Body of pancreas (tissue), 4 donors: ENCODE measurements at regions not wholly inside any gene's neighbourhood (a gene's known extent, or its start where the extent isn't known, plus 50 kb on each side); places are given as distances from the start of the nearest gene placed in this dataset.

Experiments used
- ATAC-seq: fragments of 150-250 bp; one replicate; pipeline ENCODE4 v1.9.1; 2016
- DNase-seq, 4 donors: peaks; one replicate each; pipeline ENCODE4 v3.0.0-alpha.2; 2019
- H3K27ac ChIP-seq, 4 donors: fragments of 200-600 bp; sonication (generic); 1 replicate in 3 of 4; 2 replicates in 1 of 4; pipeline versions ENCODE4 v1.5.1 to v1.6.1; 2016 to 2019; ENCODE audit warnings: mild to moderate bottlenecking in 1 of 4, mixed read lengths in 1 of 4, moderate library complexity in 1 of 4
- H3K27me3 ChIP-seq, 2 donors: fragments of 200-600 bp; sonication (generic); one replicate each; pipeline ENCODE4 v1.6.0; 2016; ENCODE audit warnings: mild to moderate bottlenecking in 1 of 2
- H3K36me3 ChIP-seq, 2 donors: fragments of 200-600 bp; sonication (generic); replicated peaks in 1 of 2; 2 replicates each; pipeline ENCODE4 v1.5.1; 2016; ENCODE audit warnings: low read depth in 2 of 2; ENCODE audit not compliant: insufficient read depth in 1 of 2
- H3K4me1 ChIP-seq: fragments of 200-600 bp; sonication (generic); one replicate; pipeline ENCODE4 v1.6.0; 2016
- H3K4me3 ChIP-seq, 2 donors: fragments of 200-600 bp; sonication (generic); 1 replicate in 1 of 2; 2 replicates in 1 of 2; pipeline ENCODE4 v1.5.1; 2016 to 2019
- H3K9me3 ChIP-seq, 3 donors: fragments of 200-600 bp; sonication (generic); 1 replicate in 2 of 3; 2 replicates in 1 of 3; pipeline ENCODE4 v1.5.1; 2016
- CTCF ChIP-seq, 7 experiments: fragments of 450-650 bp in 4 of 7; fragments of 200-600 bp in 3 of 7; sonication (generic) in 3 of 7; IDR thresholded peaks; one replicate each; pipeline ENCODE4 v1.5.1; 2016 to 2019; ENCODE audit warnings: antibody characterized with exemption in 7 of 7
- POLR2A ChIP-seq, 3 donors: fragments of 450-650 bp; IDR thresholded peaks; one replicate each; pipeline ENCODE4 v1.6.1; 2016; ENCODE audit warnings: antibody characterized with exemption in 3 of 3, mild to moderate bottlenecking in 2 of 3
- WGBS, 2 donors: methylation state at CpG; one replicate each; pipeline ENCODE4 v1.1.5; 2017; 5-methylcytosine and 5-hydroxymethylcytosine counted together
- intact Hi-C: fragments of 100-400 bp; cut with DNase I; formaldehyde crosslinking; loops from one replicate; pipeline ENCODE4 v1.15.1; 2023

- Histone ChIP-seq H3K9me3 (no peaks in the 10 kb centered on the region), H3K36me3 (no peaks in the 10 kb centered on the region), H3K4me1 (no peaks in the 10 kb centered on the region), H3K27me3 (no peaks in the 10 kb centered on the region), H3K4me3 (no peak overlapping the region), H3K27ac (no peak overlapping the region)
- TF ChIP-seq CTCF (IDR thresholded peaks at IDR 0.05): no peak
- no peak for TF ChIP-seq POLR2A (IDR thresholded peaks at IDR 0.05)
- intact Hi-C loops: no loop called here
- WGBS, 2 donors: 74 to 77% methylated on average over 10 of the region's 10 CpGs
- DNase-seq (no peak), ATAC-seq (no peak)
These were observed 50.0 kb upstream of the TSC22D2 start for GRCh38 chr3:150357923-150358607.

GRCh38 chr3:150357140-150357539 is 51.0 kb upstream of the TSC22D2 start:
- no peak overlapping the region for H3K27ac ChIP-seq
- intact Hi-C loops: no loop called here
- H3K4me3 ChIP-seq: no peak overlapping the region
- no peak for DNase-seq
- 86 to 95% methylated on average over 1 of the region's 1 CpG for WGBS, 2 donors
- no peaks in the 10 kb centered on the region for H3K4me1 ChIP-seq
- TF ChIP-seq POLR2A (IDR thresholded peaks at IDR 0.05) (no peak), CTCF (IDR thresholded peaks at IDR 0.05) (no peak)
- H3K9me3 ChIP-seq: no peaks in the 10 kb centered on the region
- no peaks in the 10 kb centered on the region for H3K36me3 ChIP-seq
- no peaks in the 10 kb centered on the region for H3K27me3 ChIP-seq
- ATAC-seq: no peak

- intact Hi-C loops: no loop called here
- no peaks in the 10 kb centered on the region for H3K4me1 ChIP-seq
- H3K9me3 ChIP-seq: no peaks in the 10 kb centered on the region
- DNase-seq (no peak), ATAC-seq (no peak)
- H3K36me3 ChIP-seq: no peaks in the 10 kb centered on the region
- H3K27me3 ChIP-seq: no peaks in the 10 kb centered on the region
- 67 to 83% methylated on average over 1 of the region's 1 CpG for WGBS, 2 donors
- no peak for TF ChIP-seq CTCF (IDR thresholded peaks at IDR 0.05)
- no peak for TF ChIP-seq POLR2A (IDR thresholded peaks at IDR 0.05)
- no peak overlapping the region for H3K27ac ChIP-seq
- no peak overlapping the region for H3K4me3 ChIP-seq
These were observed 52.5 kb upstream of the TSC22D2 start for GRCh38 chr3:150355574-150355973.

DNA sequence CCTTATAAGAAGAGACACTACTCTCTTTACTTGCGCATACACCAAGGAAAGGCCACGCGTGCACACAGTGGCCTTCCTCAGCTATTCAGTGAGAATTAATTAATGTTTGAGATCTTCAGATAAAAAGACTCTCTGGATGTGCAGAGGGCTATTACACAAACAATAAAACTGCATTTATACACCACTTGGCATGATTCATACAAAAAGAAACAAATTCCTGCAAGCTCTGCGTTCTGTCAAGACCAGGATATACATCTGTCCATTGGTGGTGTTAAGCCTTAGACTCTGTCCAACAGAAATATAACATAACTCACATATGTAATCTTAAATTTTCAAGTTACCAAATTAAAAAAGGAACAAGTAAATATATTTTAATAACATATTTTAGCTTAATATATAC is 55.2 kb upstream of the TSC22D2 start:
- Histone ChIP-seq H3K27me3 (no peaks in the 10 kb centered on the region), H3K4me3 (no peak overlapping the region), H3K27ac (no peak overlapping the region), H3K4me1 (no peaks in the 10 kb centered on the region), H3K9me3 (no peaks in the 10 kb centered on the region), H3K36me3 (no peaks in the 10 kb centered on the region)
- TF ChIP-seq CTCF (IDR thresholded peaks at IDR 0.05) (no peak), POLR2A (IDR thresholded peaks at IDR 0.05) (no peak)
- intact Hi-C loops: no loop called here
- DNase-seq: no peak
- 94 to 100% methylated on average over 4 of the region's 4 CpGs for WGBS, 2 donors
- ATAC-seq: no peak

DNA sequence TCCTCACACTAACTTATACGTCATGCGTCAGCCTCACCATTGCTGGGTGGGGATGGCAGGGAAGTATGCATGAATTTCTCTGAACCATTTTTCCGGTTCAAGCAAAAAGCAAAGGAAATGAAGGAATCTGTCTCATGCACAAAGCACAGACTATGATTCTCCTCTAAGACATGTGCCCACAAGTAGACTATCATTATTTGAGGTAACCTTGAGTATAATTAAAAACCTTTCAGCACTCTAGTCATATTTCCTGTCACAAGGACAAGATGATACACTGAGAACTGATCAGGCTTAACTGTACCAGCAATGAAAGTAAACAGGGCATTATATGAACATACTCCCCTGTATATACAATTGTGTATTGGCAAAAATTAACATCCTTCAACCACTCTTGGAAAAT is 56.7 kb upstream of the TSC22D2 start:
- no peak for ATAC-seq
- Histone ChIP-seq H3K27ac (no peak overlapping the region), H3K9me3 (no peaks in the 10 kb centered on the region), H3K4me3 (no peak overlapping the region), H3K36me3 (no peaks in the 10 kb centered on the region), H3K4me1 (no peaks in the 10 kb centered on the region), H3K27me3 (no peaks in the 10 kb centered on the region)
- TF ChIP-seq POLR2A (IDR thresholded peaks at IDR 0.05) (no peak), CTCF (IDR thresholded peaks at IDR 0.05) (no peak)
- intact Hi-C loops: no loop called here
- WGBS, 2 donors: 92 to 98% methylated on average over 3 of the region's 3 CpGs
- DNase-seq: no peak
